ENCODE measurements at regions not wholly inside any gene's neighbourhood (a gene's known extent, or its start where the extent isn't known, plus 50 kb on each side); places are given as distances from the start of the nearest gene placed in this dataset.

GRCh38 chr4:156575430-156576073, 396.0 kb downstream of the PDGFC start:
- DNase-seq (no peak), ATAC-seq (ENCODE audit: low read depth) (no peak)
- no peaks in the 10 kb centered on the region for H3K36me3 ChIP-seq (ENCODE audit: control insufficient read depth, insufficient read depth, low read length)
- H3K23ac ChIP-seq (ENCODE audit: low read depth, low read length), result no peak overlapping the region
- no peak overlapping the region for H2AFZ ChIP-seq (replicated peaks; ENCODE audit: low read length, poor library complexity)
- H3K18ac ChIP-seq (ENCODE audit: low read depth, low read length), result no peak overlapping the region
- H4K8ac ChIP-seq (ENCODE audit: low read depth in 2 of 2, low read length in 2 of 2), result no peak overlapping the region
- intact Hi-C loops (cut with micrococcal nuclease) (no loop called here), dilution Hi-C loops (cut with HindIII; ENCODE audit: low sequenced_read_pairs, unreplicated experiment) (no loop called here), in situ Hi-C loops (cut with MboI; ENCODE audit: low sequenced_read_pairs) (no loop called here)
- POLR2A ChIA-PET (ENCODE audit: unreplicated experiment), result interaction anchor here (0.5 kb wide), 1 partner anchor 38 kb away, joined by 4 read pairs; no protein-coding TSS in a partner anchor
- no peak overlapping the region for H2BK5ac ChIP-seq (ENCODE audit: low read depth, low read length, poor library complexity, severe bottlenecking)
- no peaks in the 10 kb centered on the region for H3K9me3 ChIP-seq (ENCODE audit: control insufficient read depth, insufficient read depth, low read length)
- H3K4me1 ChIP-seq (ENCODE audit: control insufficient read depth, insufficient read depth, low read length), result no peaks in the 10 kb centered on the region
- H3K4me2 ChIP-seq (ENCODE audit: low read depth, low read length), result no peak overlapping the region
- H3K14ac ChIP-seq (replicated peaks; ENCODE audit: low read depth, low read length), result no peak overlapping the region
- no peaks in the 10 kb centered on the region for H3K79me1 ChIP-seq (ENCODE audit: low read depth in 1 of 2, low read length in 2 of 2)
- CTCF ChIA-PET, result no interaction called here
- H3K4me3 ChIP-seq (ENCODE audit: insufficient read depth, low read depth, low read length), result no peak overlapping the region
- H3K4ac ChIP-seq (ENCODE audit: low read depth, low read length), result no peak overlapping the region
- H2BK15ac ChIP-seq (ENCODE audit: low read depth, low read length), result no peak overlapping the region
- H3K9me1 ChIP-seq (ENCODE audit: insufficient read depth, low read length), result no peaks in the 10 kb centered on the region
- H3K56ac ChIP-seq (ENCODE audit: extremely low read depth, insufficient read depth, low read length), result no peak overlapping the region
- TF ChIP-seq MAZ (IDR thresholded peaks at IDR 0.05; ENCODE audit: borderline replicate concordance, low read depth, low read length), result no peak
- TF ChIP-seq FOS (IDR thresholded peaks at IDR 0.05; ENCODE audit: low read depth, low read length), result no peak
- no peak for TF ChIP-seq USF2 (IDR thresholded peaks at IDR 0.05; ENCODE audit: low read depth, low read length)
- TF ChIP-seq RAD21 (IDR thresholded peaks at IDR 0.05; ENCODE audit: low read length), result no peak
- TF ChIP-seq CEBPB (IDR thresholded peaks at IDR 0.05; ENCODE audit: low read depth, low read length), result no peak
- no peak for TF ChIP-seq BHLHE40 (IDR thresholded peaks at IDR 0.05; ENCODE audit: low read depth, low read length)
- TF ChIP-seq CHD1 (IDR thresholded peaks at IDR 0.05; ENCODE audit: low read depth, low read length), result no peak
- no peak for TF ChIP-seq RFX5 (IDR thresholded peaks at IDR 0.05; ENCODE audit: low read depth, low read length)
- no peak for TF ChIP-seq NFE2L2 (IDR thresholded peaks at IDR 0.05; ENCODE audit: low read depth, low read length)
- no peak for TF ChIP-seq MAFK (IDR thresholded peaks at IDR 0.05; ENCODE audit: low read depth, low read length)
- TF ChIP-seq MXI1 (IDR thresholded peaks at IDR 0.05; ENCODE audit: borderline replicate concordance, low read depth, low read length), result no peak
- TF ChIP-seq POLR2A (IDR thresholded peaks at IDR 0.05; ENCODE audit: low read depth, low read length), result no peak
- TF ChIP-seq CTCF (conservative IDR thresholded peaks at IDR 0.05; ENCODE audit: low read depth, low read length), result no peak
- no peak for TF ChIP-seq SMC3 (IDR thresholded peaks at IDR 0.05; ENCODE audit: low read depth, low read length)
- no peak for TF ChIP-seq RCOR1 (IDR thresholded peaks at IDR 0.05; ENCODE audit: insufficient replicate concordance, low read length)
- TF ChIP-seq ELK1 (IDR thresholded peaks at IDR 0.05; ENCODE audit: borderline replicate concordance, low read depth, low read length), result no peak
- H2BK20ac ChIP-seq (ENCODE audit: low read depth, low read length), result no peak overlapping the region
- H4K20me1 ChIP-seq (ENCODE audit: insufficient read depth, low read length), result no peaks in the 10 kb centered on the region
- no peak overlapping the region for H4K91ac ChIP-seq (ENCODE audit: insufficient read depth, low read depth, low read length)
- no peak overlapping the region for H2AK9ac ChIP-seq (replicated peaks; ENCODE audit: low read depth, low read length, poor library complexity)
- H2BK120ac ChIP-seq (ENCODE audit: low read depth, low read length), result no peak overlapping the region
- no peak overlapping the region for H3K9ac ChIP-seq (ENCODE audit: low read depth, low read length)
- H3K27ac ChIP-seq (ENCODE audit: insufficient read depth, low read length), result no peak overlapping the region
- H3K27me3 ChIP-seq (ENCODE audit: control insufficient read depth, insufficient read depth, low read length), result no peaks in the 10 kb centered on the region
- WGBS, 2 experiments (ENCODE audit: extremely low coverage in 2 of 2, insufficient read length in 1 of 2), result 100% methylated on average over 2 of the region's 6 CpGs; no CpG with 5 or more reads in 1 of the 2 experiments
- H4K5ac ChIP-seq (ENCODE audit: low read depth, low read length), result no peak overlapping the region
- no peak overlapping the region for H2AK5ac ChIP-seq (ENCODE audit: low read depth, low read length)
- no TSS peak for BruUV-seq (replicated peaks)
